ENCODE measurements at regions not wholly inside any gene's neighbourhood (a gene's known extent, or its start where the extent isn't known, plus 50 kb on each side); places are given as distances from the start of the nearest gene placed in this dataset.

DNA sequence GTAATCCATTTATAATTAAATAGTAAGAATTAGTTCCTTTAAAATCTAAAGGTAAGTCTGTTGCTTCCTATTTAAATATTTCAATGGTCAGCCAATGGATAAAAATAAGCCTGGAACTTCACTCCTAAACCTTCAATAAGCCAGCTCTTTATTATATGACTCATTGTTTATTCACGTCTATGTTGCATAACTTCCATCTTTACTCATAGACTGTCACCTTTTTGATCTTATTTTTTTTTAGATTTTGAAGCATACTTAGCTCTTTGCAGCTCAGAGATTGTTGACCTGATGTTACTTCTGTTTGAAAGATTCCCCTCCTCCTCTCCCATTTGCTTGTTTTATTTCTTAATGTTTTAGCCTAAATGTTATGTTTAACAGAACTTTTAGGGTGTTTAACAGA lies 1571.2 kb upstream of the RAG2 start:
- intact Hi-C loops (cut with micrococcal nuclease; ENCODE audit: unreplicated experiment): no loop called here
- WGBS (ENCODE audit: insufficient coverage, insufficient replicate concordance, low lambda C conversion rate, missing lambda C conversion rate): 0% methylated on average over 1 of the region's 1 CpG
- CTCF ChIA-PET: no interaction called here
- in situ Hi-C loops (cut with MboI): no loop called here
- POLR2A ChIA-PET: no interaction called here
- no peaks in the 10 kb centered on the region for H3K36me3 ChIP-seq (ENCODE audit: control insufficient read depth in 2 of 2, insufficient read depth in 2 of 2, low read length in 1 of 2)
- ATAC-seq (no peak), DNase-seq (ENCODE audit: low read depth, low spot score) (no peak), FAIRE-seq (no peak)
- no peak overlapping the region for H2AFZ ChIP-seq (ENCODE audit: control insufficient read depth, low read depth, low read length)
- H3K4me3 ChIP-seq: no peak overlapping the region
- no peaks in the 10 kb centered on the region for H3K9me3 ChIP-seq (replicated peaks; ENCODE audit: control insufficient read depth, insufficient read depth, low read length)
- no TSS peak for BruUV-seq (replicated peaks)
- no peaks in the 10 kb centered on the region for H3K27me3 ChIP-seq (replicated peaks in 1 of 2; ENCODE audit: control insufficient read depth in 2 of 2, insufficient read depth in 2 of 2, low read length in 1 of 2)
- TF ChIP-seq, protein P1, sequence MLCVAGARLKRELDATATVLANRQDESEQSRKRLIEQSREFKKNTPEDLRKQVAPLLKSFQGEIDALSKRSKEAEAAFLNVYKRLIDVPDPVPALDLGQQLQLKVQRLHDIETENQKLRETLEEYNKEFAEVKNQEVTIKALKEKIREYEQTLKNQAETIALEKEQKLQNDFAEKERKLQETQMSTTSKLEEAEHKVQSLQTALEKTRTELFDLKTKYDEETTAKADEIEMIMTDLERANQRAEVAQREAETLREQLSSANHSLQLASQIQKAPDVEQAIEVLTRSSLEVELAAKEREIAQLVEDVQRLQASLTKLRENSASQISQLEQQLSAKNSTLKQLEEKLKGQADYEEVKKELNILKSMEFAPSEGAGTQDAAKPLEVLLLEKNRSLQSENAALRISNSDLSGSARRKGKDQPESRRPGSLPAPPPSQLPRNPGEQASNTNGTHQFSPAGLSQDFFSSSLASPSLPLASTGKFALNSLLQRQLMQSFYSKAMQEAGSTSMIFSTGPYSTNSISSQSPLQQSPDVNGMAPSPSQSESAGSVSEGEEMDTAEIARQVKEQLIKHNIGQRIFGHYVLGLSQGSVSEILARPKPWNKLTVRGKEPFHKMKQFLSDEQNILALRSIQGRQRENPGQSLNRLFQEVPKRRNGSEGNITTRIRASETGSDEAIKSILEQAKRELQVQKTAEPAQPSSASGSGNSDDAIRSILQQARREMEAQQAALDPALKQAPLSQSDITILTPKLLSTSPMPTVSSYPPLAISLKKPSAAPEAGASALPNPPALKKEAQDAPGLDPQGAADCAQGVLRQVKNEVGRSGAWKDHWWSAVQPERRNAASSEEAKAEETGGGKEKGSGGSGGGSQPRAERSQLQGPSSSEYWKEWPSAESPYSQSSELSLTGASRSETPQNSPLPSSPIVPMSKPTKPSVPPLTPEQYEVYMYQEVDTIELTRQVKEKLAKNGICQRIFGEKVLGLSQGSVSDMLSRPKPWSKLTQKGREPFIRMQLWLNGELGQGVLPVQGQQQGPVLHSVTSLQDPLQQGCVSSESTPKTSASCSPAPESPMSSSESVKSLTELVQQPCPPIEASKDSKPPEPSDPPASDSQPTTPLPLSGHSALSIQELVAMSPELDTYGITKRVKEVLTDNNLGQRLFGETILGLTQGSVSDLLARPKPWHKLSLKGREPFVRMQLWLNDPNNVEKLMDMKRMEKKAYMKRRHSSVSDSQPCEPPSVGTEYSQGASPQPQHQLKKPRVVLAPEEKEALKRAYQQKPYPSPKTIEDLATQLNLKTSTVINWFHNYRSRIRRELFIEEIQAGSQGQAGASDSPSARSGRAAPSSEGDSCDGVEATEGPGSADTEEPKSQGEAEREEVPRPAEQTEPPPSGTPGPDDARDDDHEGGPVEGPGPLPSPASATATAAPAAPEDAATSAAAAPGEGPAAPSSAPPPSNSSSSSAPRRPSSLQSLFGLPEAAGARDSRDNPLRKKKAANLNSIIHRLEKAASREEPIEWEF (IDR thresholded peaks at IDR 0.05; ENCODE audit: insufficient replicate concordance, low read depth, low read length): no peak
- TF ChIP-seq BMI1 (IDR thresholded peaks at IDR 0.05; ENCODE audit: borderline replicate concordance) (no peak), EGR1 (IDR thresholded peaks at IDR 0.05; ENCODE audit: borderline replicate concordance in 1 of 2, low read depth in 2 of 2, low read length in 2 of 2) (no peak)
- TF ChIP-seq, protein P2, sequence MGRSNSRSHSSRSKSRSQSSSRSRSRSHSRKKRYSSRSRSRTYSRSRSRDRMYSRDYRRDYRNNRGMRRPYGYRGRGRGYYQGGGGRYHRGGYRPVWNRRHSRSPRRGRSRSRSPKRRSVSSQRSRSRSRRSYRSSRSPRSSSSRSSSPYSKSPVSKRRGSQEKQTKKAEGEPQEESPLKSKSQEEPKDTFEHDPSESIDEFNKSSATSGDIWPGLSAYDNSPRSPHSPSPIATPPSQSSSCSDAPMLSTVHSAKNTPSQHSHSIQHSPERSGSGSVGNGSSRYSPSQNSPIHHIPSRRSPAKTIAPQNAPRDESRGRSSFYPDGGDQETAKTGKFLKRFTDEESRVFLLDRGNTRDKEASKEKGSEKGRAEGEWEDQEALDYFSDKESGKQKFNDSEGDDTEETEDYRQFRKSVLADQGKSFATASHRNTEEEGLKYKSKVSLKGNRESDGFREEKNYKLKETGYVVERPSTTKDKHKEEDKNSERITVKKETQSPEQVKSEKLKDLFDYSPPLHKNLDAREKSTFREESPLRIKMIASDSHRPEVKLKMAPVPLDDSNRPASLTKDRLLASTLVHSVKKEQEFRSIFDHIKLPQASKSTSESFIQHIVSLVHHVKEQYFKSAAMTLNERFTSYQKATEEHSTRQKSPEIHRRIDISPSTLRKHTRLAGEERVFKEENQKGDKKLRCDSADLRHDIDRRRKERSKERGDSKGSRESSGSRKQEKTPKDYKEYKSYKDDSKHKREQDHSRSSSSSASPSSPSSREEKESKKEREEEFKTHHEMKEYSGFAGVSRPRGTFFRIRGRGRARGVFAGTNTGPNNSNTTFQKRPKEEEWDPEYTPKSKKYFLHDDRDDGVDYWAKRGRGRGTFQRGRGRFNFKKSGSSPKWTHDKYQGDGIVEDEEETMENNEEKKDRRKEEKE (IDR thresholded peaks at IDR 0.05): no peak
- H3K27ac ChIP-seq (ENCODE audit: control insufficient read depth, insufficient read depth): no peak overlapping the region
- no peaks in the 10 kb centered on the region for H3K4me1 ChIP-seq (ENCODE audit: control insufficient read depth, insufficient read depth, low read length)
- RAD21 ChIA-PET (ENCODE audit: unreplicated experiment): no interaction called here
- SMC1A ChIA-PET (ENCODE audit: uncharacterized antibody, unreplicated experiment): no interaction called here
- H3K9ac ChIP-seq (ENCODE audit: control insufficient read depth, insufficient read depth, low read length): no peak overlapping the region
- no peaks in the 10 kb centered on the region for H4K20me1 ChIP-seq (ENCODE audit: control insufficient read depth, insufficient read depth)
- no peaks in the 10 kb centered on the region for H3K79me2 ChIP-seq (ENCODE audit: control insufficient read depth, insufficient read depth, low read length)
- H3K4me2 ChIP-seq (ENCODE audit: control insufficient read depth, insufficient read depth): no peak overlapping the region

All from GM12878 (cell line).